ENCODE measurements at regions not wholly inside any gene's neighbourhood (a gene's known extent, or its start where the extent isn't known, plus 50 kb on each side); places are given as distances from the start of the nearest gene placed in this dataset.

DNA sequence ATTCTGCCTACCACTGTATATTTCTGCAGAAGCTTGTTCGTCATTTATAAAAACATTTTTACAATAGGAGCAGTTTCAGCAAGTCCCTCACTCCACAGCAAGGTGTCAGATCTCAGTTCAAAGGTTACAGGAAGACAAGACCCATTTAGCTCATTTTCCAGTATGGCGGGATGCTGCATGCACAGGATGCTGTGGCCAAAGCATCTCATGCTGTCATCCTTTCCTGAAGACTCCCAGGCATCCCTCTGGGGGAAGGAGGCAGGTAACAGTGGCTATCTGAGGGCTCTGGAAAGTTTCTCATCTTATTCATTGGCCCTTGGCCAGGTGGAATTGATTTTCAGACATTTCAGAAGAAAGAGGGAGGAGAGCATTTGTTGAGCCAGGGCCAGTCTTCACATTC, 539.3 kb upstream of the CDH5 start:
- Histone ChIP-seq H3K4me3 (ENCODE audit: severe bottlenecking) (no peak overlapping the region), H3K27ac (ENCODE audit: poor library complexity, severe bottlenecking) (no peak overlapping the region), H3K9me3 (ENCODE audit: severe bottlenecking) (no peaks in the 10 kb centered on the region), H3K36me3 (ENCODE audit: low read depth) (no peaks in the 10 kb centered on the region), H3K4me1 (ENCODE audit: insufficient read depth, poor library complexity, severe bottlenecking) (no peaks in the 10 kb centered on the region), H3K27me3 (ENCODE audit: insufficient read depth, poor library complexity, severe bottlenecking) (no peaks in the 10 kb centered on the region)
- no peak for ATAC-seq (ENCODE audit: low read depth)
- TF ChIP-seq, protein P1, sequence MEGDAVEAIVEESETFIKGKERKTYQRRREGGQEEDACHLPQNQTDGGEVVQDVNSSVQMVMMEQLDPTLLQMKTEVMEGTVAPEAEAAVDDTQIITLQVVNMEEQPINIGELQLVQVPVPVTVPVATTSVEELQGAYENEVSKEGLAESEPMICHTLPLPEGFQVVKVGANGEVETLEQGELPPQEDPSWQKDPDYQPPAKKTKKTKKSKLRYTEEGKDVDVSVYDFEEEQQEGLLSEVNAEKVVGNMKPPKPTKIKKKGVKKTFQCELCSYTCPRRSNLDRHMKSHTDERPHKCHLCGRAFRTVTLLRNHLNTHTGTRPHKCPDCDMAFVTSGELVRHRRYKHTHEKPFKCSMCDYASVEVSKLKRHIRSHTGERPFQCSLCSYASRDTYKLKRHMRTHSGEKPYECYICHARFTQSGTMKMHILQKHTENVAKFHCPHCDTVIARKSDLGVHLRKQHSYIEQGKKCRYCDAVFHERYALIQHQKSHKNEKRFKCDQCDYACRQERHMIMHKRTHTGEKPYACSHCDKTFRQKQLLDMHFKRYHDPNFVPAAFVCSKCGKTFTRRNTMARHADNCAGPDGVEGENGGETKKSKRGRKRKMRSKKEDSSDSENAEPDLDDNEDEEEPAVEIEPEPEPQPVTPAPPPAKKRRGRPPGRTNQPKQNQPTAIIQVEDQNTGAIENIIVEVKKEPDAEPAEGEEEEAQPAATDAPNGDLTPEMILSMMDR (IDR thresholded peaks at IDR 0.05; ENCODE audit: poor library complexity, severe bottlenecking) = no peak
- no peak for DNase-seq (ENCODE audit: low spot score)

DNA sequence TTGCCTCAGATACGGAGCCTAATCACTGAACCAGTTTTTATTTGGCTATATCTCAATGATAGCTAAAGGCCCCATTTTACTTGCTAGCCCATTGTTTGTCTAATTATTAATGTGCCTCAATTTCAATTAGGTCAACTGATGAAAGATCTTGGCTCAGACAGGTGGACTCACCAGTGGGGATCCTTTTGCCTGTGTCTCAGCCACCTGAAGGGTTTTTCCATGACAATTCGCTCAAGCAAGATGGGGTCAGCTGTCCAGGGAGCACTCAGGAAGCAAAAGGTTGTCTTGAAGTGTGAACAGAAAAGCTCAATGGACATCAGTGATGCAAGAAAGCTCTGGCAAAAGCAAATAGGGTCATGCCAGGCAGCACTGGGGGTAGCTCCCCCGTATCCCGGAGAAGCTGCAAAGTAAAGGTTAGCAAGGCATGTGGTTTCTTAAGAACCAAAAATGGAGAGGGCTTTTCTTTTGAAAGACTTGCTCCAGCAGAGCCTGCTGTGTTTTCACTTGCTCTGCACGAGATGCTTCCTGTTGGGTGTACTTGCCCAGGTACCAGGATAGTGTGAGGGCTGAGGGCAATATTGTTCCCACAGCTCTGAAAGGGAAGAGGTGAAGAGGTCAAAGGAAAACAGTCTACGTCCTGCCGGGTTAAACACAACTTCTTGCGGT, 541.2 kb upstream of the CDH5 start:
- TF ChIP-seq, protein P1 (IDR thresholded peaks at IDR 0.05; ENCODE audit: poor library complexity, severe bottlenecking) = no peak
- H3K4me1 ChIP-seq (ENCODE audit: insufficient read depth, poor library complexity, severe bottlenecking) = no peaks in the 10 kb centered on the region
- no peak overlapping the region for H3K4me3 ChIP-seq (ENCODE audit: severe bottlenecking)
- no peaks in the 10 kb centered on the region for H3K27me3 ChIP-seq (ENCODE audit: insufficient read depth, poor library complexity, severe bottlenecking)
- ATAC-seq (ENCODE audit: low read depth) = no peak
- DNase-seq (ENCODE audit: low spot score) = no peak
- H3K27ac ChIP-seq (ENCODE audit: poor library complexity, severe bottlenecking) = no peak overlapping the region
- no peaks in the 10 kb centered on the region for H3K9me3 ChIP-seq (ENCODE audit: severe bottlenecking)
- H3K36me3 ChIP-seq (ENCODE audit: low read depth) = no peaks in the 10 kb centered on the region

DNA sequence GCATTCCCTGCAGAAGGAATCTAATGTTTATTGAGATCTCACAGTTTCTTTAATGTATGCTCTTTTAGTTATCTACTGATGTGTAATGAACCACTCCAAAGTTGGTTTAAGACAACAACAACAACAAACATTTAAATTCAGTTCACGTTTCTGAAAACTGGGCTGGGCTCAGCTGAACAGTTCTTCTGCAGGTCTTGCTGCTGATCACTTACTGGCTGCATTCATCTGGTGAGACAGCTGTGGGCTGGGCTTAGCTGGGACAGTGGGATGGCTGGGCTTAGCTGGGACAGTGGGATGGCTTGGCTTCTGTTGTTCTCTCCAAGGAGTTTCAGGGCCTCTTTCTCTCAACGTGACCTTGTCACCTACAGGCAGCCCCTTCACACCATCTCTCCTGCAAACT, 544.3 kb upstream of the CDH5 start:
- H3K36me3 ChIP-seq (ENCODE audit: low read depth) = no peaks in the 10 kb centered on the region
- H3K4me1 ChIP-seq (ENCODE audit: insufficient read depth, poor library complexity, severe bottlenecking) = no peaks in the 10 kb centered on the region
- H3K4me3 ChIP-seq (ENCODE audit: severe bottlenecking) = no peak overlapping the region
- no peaks in the 10 kb centered on the region for H3K27me3 ChIP-seq (ENCODE audit: insufficient read depth, poor library complexity, severe bottlenecking)
- no peaks in the 10 kb centered on the region for H3K9me3 ChIP-seq (ENCODE audit: severe bottlenecking)
- TF ChIP-seq, protein P1 (IDR thresholded peaks at IDR 0.05; ENCODE audit: poor library complexity, severe bottlenecking) = no peak
- no peak for ATAC-seq (ENCODE audit: low read depth)
- no peak overlapping the region for H3K27ac ChIP-seq (ENCODE audit: poor library complexity, severe bottlenecking)
- no peak for DNase-seq (ENCODE audit: low spot score)

DNA sequence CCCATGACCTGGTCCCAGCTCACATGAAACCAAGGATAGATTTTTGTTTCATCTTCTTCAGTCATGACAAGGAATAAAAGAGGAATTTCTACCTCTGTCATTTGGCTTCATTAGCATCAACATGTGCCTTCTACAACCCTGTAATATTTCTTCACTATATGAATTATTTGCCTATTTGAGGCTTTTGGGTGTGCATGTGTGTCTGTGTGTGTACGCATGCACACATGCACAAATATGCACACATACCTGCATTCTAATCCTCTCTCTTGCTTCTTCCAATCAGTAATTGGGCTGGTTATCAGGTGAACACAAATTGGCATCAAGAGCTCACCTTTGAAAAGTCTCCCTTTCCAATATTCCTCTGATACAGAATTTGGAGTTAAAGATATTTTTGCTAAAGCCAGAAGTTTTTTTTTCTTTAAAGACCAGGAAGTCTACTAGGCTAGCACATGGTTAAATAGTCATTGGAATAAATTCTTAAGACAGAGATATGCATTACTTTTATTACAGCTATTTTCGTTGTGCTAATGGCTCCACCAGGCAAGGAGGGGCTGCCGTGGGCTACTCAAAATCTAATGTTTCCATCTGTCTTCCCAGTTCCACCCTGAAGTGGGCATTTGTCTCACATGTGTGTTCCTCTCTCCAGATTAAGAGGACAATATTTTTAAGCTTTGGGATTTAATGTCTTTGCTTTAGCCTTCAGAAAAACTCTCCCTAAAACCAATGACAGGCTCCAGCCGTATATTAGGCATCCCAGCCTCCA, 547.2 kb upstream of the CDH5 start:
- Histone ChIP-seq H3K27ac (ENCODE audit: poor library complexity, severe bottlenecking) (no peak overlapping the region), H3K27me3 (ENCODE audit: insufficient read depth, poor library complexity, severe bottlenecking) (no peaks in the 10 kb centered on the region), H3K9me3 (ENCODE audit: severe bottlenecking) (no peaks in the 10 kb centered on the region), H3K4me1 (ENCODE audit: insufficient read depth, poor library complexity, severe bottlenecking) (no peaks in the 10 kb centered on the region), H3K36me3 (ENCODE audit: low read depth) (no peaks in the 10 kb centered on the region), H3K4me3 (ENCODE audit: severe bottlenecking) (no peak overlapping the region)
- DNase-seq (ENCODE audit: low spot score) (no peak), ATAC-seq (ENCODE audit: low read depth) (no peak)
- TF ChIP-seq, protein P1 (IDR thresholded peaks at IDR 0.05; ENCODE audit: poor library complexity, severe bottlenecking) = no peak

DNA sequence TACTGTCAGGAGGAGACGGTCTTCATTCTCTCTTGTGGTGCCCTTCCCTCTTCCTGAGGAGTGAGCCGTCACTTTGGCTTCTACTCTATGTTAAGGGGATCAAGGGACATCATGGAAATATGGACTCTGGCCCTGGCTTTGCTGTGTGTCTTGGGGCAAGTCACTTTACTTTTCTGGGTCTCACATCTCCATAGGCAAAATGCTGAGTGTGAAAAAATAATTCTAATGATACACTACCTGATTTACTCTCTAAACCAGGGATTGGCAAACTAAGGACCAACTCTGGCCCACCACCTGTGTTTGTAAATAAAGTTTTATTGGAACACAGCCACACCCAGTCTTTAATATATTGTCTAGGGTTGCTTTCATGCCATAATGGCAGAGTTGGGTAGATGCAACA, 548.7 kb upstream of the CDH5 start:
- Histone ChIP-seq H3K36me3 (ENCODE audit: low read depth) (no peaks in the 10 kb centered on the region), H3K4me3 (ENCODE audit: severe bottlenecking) (no peak overlapping the region), H3K9me3 (ENCODE audit: severe bottlenecking) (no peaks in the 10 kb centered on the region), H3K27ac (ENCODE audit: poor library complexity, severe bottlenecking) (no peak overlapping the region), H3K4me1 (ENCODE audit: insufficient read depth, poor library complexity, severe bottlenecking) (no peaks in the 10 kb centered on the region), H3K27me3 (ENCODE audit: insufficient read depth, poor library complexity, severe bottlenecking) (no peaks in the 10 kb centered on the region)
- TF ChIP-seq, protein P1 (IDR thresholded peaks at IDR 0.05; ENCODE audit: poor library complexity, severe bottlenecking) = no peak
- no peak for DNase-seq (ENCODE audit: low spot score)
- no peak for ATAC-seq (ENCODE audit: low read depth)
